IPS DF 4.7 (cell line): ENCODE measurements at regions not wholly inside any gene's neighbourhood (a gene's known extent, or its start where the extent isn't known, plus 50 kb on each side); places are given as distances from the start of the nearest gene placed in this dataset.
"Not testable (repeated sequence)": the region's sequence is repeated elsewhere in the genome, so short reads cannot be mapped to it uniquely, and the experiment has no call there.

Source experiments
- DNase-seq: peaks from one replicate; pipeline ENCODE4 v3.0.0-alpha.2; 2013; ENCODE audit warnings: low spot score; ENCODE audit errors: extremely low read depth

DNA sequence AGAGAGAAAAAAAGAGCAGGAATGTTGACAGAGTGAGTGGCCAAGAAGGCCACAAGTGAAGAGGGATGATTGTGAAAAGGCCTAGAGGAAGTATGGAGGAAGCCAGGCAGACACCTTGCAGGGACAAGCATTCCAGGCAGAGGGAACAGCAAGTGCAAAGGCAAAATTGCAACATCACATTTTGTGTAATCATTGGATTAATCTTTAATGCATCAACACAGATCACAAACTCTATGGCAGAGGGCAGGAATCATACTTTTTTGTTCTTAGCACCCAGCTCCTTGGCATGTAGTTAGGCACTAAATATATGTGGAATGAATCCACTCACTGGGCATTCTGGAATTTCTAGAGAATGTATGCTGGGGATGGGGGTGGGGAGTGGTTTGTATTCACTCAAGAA is 312.1 kb upstream of the PROK2 start:
- DNase-seq: no peak

DNA sequence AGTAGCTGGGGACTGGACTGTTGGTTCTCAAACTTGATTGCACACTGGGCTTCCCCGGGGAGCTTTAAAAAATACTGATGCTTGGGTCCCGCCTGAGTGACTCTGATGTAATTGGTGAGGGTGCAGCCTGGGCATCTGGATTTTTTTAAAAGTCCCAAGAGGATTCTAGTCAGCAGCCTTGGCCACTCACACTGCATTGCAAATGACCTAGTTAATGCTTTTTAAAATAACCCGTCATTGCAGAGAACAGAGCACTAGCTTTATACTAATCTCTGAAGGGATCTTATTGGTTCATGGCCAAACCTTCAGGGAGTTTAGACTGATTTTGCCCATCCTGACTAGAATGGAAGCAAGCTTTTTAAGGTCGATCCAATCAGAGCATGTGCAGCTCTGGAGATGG is 310.6 kb upstream of the PROK2 start:
- DNase-seq: no peak

DNA sequence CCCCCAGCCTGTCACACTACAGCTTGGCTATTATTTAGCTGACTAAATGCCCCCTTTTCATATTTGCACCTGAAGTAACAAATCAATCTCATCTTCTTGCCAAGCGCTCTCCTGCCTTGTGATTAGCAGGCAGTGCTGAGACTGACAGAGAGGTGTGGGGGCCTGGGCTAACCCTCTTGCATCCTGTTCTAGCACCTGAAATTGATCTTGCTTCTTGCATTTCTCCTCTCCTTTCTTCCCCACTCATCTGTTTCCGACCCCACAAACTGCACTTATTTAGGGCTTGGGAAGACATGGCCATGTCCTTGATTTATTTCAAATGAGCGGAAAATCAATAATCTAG is 309.0 kb upstream of the PROK2 start:
- no peak for DNase-seq

DNA sequence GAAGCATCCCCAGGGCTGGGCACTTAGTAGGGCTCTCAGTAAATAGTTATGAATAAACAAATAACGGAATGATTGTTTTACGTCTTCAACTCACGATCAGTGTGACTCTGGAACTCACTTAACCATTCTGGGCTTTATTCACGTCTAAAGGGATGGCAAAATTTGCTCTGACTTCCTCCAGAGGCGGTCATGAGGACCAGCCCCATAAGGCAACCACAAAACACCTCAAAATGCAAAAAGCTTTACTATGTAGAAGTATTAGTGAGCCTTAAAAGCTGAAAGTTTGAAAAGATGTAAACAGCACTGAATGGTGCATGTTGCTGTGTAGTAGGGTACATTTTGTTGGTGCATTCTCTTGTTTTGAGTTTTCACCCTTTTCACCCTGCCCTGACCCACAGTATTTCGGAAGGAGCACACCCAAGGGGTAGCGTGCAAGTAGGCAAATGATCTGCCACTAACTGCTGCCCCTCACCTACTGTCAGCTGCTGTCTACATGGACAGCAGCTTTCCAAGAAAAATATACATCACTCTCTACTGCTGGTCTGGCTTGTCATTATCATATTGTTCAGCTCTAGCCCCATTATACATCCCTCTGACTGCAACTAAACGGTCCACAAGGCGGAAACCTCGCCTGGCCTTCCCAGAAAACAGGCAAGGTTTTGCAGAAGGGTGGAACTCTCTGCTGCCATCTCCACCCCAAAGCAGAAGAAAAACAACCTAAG is 308.5 kb upstream of the PROK2 start:
- DNase-seq: no peak

DNA sequence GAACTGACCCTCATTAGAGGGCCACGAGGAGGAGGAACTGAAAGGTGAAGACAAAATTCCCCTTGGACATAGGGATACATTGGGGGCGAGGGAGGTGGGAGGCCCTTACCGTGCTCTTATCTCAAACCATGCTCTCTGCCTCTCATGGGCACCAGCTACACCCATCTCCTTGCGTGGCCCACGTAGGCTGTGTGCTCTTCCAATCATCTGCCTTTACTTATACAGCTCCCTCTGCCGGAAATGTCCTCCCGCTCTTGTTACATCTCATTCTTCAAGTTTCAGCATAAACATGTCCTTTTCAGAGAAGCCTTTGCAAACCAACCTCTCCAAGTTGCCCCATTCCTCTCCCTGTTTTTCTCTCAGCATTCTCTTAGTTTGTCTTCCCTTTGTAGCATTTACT is 307.8 kb upstream of the PROK2 start:
- no peak for DNase-seq

DNA sequence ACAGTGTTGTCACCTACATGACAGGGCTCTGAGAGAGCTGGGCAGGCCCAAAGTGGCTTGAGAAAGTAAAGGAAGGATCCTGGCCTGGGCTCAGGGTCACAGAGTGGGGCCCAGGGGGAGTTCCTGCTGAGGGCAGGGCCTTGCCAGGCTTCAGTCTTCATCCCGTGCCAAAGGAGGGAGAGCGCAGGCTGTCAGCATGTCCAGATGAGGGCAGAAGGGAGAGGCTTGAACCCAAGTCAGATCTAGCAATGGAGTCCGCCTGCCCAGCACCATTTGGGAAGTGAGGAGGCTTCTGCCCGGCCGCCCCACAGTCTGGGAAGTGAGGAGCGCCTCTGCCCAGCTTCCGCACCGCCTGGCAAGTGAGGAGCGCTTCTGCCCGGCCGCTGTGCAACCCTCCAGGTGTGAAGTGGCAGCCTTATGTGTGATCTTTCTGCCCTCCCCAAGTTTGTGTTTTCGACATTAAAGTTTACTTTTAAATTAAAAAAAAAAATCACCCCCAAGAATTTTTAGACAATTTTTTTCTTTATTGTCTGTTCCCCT is 303.6 kb upstream of the PROK2 start:
- DNase-seq: no peak

DNA sequence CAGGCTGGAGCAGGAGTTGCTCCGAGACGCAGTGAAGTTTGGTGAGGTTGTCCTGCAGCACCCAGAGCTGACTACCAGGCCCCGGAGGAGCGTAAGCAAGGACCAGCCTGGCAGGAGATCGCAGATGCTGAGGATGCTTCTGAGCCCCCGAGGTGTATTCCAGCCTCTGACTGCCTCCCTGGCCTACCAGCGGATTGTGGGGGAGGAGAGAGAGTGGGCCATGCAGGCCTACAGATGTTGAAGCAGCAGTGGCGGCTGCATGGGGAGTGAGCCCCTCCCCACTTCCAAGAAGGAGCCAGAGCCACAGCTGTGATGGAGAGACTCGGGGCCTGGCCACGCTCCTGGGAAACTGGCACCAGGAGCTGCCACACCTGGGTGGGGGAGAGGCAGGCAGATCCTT is 302.5 kb upstream of the PROK2 start:
- no peak for DNase-seq

DNA sequence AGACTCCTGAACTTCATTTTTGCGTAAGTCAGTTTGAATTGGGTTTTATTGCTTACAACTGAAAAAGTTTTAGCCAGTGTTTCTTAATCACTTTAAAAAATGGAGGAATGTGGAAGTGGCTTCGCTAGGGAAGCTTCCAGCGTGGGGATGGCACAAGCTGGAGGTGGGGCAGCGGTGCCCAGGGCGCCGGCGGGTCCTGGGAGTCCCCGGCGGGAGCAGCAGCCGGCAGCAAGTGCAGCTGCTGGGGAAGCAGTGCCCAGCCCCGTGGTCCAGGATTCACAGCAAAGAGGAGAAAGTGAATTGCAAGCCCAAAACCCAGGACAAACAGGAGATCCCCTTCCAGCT is 301.8 kb upstream of the PROK2 start:
- DNase-seq: no peak

DNA sequence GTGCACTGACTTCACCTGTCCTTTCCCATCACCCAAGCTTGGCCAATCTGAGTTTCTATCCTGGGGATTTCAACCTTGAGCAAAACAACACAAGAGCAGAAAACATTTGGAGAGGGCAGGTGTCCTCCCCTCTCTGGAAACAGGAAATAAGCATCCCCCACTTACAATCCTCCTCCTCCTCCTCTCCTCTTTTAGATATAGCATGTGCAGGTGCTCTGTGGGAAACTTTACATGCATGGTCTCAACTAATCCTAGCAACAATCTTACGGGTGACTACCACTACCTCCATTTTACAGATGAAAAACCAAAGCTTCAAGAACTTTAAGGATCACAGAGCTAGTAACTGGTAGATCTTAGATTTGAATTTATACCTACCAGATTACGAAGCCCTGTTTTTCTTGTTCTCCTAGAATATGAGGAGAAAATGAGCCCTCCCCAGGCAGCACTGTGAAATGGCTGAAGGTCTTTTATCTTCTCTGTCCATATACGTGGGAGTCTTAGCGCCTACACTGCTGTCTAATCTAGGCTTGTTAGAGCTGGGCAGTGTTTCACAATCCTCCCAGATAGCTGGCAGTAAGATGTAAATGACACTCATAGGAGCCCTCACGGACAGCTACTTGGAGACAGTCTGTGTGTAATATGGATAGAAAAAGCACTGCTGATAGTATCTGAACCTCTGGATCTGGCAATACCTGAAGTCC is 301.2 kb upstream of the PROK2 start:
- DNase-seq: no peak

DNA sequence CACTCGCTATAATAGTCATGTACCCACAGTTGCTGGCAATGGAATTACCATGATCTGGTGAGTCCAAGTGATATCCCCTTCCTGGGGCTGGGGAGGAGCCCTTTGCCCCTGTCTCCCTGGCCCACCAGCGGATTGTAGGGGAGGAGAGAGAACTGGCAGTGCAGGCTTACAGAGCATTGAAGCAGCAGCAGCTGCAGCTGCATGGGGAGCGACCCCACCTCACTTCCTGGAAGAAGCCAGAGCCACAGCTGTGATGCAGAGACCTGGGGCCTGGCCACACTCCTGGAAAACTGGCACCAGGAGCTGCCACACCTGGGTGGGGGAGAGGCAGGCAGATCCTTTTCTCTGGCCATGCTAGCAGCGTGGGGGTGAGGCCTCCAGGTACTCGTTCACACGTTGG is 300.1 kb upstream of the PROK2 start:
- no peak for DNase-seq

DNA sequence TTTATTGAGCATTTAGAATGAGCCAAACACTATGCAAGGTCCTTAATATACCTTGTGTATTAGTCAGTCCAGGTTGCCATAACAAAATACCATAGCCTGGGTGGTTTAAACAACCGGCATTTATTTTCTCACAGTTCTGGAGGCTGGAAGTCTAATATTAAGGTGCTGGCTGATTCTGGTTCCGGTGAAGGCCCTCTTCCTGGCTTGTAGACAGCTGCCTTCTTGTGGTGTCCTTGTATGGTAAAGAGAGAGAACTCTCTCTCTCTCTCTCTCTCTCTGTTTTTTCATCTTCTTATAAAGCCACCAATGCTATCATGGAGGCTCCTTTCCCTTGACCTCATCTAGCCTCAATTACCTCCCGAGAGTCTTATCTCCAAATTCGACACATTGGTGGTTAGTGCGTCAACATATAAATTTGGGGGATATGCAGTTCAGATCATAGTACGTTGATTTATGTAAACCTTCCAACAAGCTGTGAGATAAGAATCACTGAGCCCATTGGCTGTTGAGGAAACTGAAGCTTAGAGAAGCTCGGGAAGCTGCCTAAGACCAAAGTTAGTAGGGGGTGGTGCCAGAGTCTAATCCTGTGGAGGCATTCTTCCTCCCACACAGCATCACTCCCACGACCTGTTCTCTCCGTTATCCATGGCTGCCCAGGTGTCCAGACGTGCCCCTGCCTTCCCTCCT is 298.0 kb upstream of the PROK2 start:
- DNase-seq: no peak

DNA sequence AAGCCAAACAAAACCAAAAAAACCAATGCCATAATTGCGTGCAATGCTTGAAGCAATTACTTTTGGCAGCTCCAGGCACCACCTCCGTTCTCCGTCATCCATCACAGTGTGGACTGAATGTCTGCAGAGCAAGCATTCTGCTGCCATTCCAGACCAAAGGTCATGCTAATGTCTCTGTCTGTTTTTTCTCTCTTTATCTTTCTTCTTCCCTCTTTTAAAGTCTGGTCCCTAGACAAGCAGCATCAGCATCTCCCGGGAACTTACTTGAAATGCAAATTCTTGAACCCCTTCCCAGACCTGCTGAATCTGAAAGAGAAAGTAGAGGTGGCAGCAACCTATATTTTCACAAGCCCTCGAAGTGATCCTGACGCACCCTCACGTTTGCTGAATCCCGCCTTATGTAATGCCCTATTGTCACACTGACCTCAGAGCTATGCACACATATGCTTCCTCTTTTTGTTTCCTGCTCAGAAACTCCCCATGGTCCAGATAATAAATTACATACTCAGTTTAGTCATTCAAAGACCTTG is 297.3 kb upstream of the PROK2 start:
- no peak for DNase-seq

DNA sequence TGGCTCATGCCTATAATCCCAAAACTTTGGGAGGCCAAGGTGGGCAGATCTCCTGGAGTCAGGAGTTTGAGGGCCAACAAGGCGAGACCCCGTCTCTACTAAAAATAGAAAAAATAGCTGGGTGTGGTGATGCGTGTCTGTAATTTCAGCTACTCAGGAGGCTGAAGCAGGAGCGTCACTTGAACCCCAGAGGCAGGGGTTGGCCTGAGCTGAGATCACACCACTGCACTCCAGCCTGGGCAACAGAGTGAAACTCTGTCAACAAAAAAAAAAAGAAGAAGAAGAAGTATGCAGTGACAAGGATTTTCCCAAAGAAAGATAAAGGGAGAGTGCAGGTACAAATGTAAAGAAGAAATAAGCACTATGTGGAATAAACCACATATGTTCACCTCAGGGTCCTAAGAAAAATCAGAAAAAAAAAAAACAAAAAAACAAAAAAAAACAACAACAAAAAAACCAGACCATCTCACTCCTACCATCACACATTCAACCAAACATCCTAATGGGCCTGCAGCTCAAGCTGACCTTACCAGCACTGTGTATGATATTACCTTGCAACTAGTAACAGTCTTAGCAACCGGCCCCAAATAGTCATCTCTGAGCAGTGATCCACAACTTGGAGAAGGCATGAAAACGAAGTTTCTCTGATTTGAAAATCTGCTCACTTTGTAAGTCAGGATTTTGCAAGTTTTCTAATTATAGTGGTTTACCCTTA is 296.7 kb upstream of the PROK2 start:
- DNase-seq: no peak

DNA sequence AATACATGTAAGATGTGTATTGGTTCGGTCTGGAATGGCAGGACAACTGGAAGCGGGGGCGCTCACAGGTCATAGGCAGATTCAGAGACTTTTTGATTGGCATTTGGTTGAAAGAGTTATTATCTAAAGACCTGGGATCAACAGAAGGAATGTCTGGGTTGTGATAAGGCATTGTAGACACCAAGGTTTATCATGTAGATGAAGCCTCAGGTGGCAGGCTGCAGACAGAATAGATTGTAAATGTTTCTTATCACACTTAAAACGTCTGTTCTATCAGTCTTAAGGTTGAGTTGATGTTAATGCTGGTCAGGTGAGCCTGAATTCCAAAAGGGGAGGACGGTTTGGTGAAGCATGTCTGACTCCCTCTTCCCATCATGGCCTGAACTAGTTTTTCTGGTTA is 295.9 kb upstream of the PROK2 start:
- DNase-seq: no peak

DNA sequence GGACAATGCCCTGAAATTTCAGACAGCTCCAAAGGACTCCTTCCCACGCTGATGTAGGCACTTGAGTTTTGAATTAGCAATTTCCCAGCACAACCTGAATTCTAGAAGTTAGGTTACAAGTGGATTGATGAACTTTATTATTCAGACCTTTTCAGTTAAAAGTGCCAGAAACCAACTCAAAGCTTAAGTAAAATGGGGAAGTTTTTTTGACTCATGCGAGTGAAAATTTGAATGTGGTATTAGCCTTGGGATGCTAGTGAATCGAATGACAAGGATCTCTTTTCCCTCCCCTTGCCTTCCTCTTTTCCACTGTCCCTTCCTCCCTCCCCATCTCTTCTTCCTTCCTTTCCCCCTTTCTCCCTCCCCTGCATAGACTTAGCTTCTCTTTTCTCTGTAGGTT is 295.1 kb upstream of the PROK2 start:
- no peak for DNase-seq

DNA sequence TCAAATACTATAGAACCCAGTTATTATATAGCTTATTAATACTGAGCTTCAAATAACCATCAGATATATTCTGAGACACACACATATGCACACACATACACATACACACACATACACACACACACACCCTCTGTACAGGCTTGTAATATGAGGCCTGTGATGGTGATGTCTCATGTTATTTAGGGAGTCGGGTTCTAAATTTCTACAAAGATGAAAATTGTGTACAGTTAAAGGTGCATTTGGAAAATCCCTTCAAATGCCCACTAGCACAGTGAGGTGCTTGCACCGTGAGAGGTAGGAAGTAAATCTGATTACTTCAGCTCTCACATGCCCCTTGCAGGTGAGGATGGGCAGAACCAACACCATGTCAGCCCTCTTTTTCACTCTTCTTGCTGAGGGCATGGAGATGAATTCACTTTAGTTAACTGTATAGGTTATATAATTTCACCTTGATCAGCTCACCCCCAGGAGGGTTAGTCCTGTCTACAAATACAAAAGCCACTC is 294.5 kb upstream of the PROK2 start:
- DNase-seq: no peak

DNA sequence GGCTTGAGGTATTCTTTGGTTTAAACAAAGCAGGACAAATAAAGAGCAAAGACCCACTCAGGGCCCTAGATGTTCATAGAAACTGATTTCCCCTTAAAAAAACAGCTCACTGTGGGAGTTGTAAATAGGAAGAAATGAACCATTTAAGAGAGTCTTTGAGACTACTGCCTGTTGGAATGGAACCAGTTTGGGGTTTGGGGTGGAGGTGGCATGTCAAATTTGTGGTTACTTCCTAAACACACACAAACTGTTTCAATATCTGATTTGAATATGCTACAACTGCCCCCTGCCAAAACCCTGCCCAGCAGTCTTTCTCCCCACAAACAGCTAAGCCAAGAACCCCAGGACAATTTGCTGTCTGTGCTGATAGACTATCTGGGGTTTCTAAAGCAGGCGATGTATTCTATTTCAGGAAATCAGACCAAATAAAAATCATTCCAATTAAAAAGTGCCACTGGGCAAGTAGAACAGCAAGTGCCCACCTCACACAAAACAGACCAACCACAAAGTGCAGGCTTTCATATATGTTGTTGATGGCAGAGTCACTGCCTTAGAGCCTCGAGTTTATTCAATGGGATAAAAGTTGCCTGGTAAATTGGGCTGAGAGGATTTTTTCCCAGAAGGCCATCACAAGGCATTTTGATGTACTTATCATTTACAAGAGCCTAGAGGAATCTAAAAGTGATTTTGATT is 293.9 kb upstream of the PROK2 start:
- DNase-seq: no peak

DNA sequence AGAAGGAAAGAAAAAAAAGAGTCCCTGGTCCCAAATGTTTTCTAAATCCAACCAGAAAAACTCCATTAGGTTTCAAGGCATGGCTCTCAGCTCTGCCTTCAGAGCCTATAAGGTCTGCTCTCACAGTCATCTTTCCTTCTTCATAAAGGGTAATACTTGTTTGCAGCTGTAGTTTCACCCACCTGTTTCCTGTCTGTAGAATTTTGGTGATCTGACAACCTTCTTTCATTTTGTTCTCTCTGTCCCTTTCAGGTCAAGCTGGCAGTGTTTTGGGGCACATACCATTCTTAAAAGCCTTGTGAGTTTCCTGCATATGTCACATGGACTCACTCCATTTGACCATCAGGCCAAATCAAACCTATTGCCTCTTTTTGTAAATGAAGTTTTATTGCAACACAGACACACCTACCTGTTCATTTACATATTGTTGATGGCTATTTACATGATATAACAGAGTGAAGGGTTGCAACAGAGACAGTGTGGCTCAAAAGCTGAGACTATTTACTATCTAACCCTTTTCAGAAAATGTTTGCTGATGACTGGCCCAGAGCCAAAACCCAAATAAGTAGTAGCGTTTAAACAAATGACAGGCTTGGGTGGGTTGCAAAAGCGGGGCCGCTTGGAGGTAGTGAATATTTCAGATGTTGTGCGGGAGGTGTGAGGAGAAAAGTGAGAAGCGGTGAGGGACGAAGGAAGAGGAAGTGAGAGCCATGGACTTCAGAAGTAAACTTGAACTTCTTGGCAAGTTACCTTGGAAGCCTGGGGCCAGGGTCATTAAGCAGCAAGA is 292.7 kb upstream of the PROK2 start:
- DNase-seq: no peak

DNA sequence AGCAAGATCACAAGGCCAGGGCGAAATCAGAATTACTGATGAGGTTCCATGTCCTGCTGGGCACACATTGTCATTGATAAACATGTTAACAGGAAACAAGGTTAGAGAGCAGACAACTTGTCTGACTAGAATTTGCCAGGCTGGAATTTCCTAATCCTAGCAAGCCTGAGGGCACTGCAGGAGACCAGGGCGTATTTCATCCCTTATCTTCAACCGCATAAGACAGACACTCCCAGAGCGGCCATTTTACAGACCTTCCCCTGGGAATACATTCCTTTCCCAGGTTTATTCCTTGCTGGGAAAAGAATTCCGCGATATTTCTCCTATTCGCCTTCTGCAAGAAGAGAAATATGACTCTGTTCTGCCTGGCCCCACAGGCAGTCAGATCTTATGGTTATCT is 290.9 kb upstream of the PROK2 start:
- DNase-seq: not testable (repeated sequence)

DNA sequence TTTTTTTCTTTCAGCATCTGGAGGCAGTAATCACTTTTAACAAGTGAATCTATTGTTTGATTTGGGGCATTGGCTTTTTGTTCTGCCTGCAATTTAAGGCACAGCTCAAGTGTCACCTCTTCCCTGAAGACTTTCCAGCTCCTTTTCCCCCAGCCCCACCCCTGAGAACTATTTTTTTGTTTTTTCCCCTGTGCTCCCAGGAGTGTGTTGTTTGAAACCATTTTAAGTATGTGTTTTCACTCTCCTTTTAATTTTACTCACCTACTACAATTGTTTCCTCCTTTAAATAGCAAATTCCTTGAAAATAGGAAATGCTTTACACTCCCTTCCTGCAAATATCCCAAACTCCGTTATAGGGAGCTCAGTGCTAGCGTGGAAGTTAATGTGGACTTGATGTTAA is 286.7 kb upstream of the PROK2 start:
- DNase-seq: no peak
